ENCODE measurements at regions not wholly inside any gene's neighbourhood (a gene's known extent, or its start where the extent isn't known, plus 50 kb on each side); places are given as distances from the start of the nearest gene placed in this dataset.

- TF ChIP-seq ZNF512 (tag; IDR thresholded peaks at IDR 0.05): no peak
- no peak for TF ChIP-seq RBM17 (IDR thresholded peaks at IDR 0.05; ENCODE audit: borderline replicate concordance, low read depth, low read length)
- no peak for TF ChIP-seq CUX1 (CRISPR knock-in tag; IDR thresholded peaks at IDR 0.05)
- TF ChIP-seq C11orf30 (IDR thresholded peaks at IDR 0.05; ENCODE audit: low read depth): peak; percentile 71
- TF ChIP-seq PRDM10 (IDR thresholded peaks at IDR 0.05; ENCODE audit: partially characterized antibody): peak; percentile 9
- TF ChIP-seq ZBTB11 (CRISPR knock-in tag; IDR thresholded peaks at IDR 0.05): no peak
- TF ChIP-seq SRSF7 (optimal IDR thresholded peaks at IDR 0.05; ENCODE audit: low read depth, low read length): no peak
- no peak for TF ChIP-seq ZNF511 (CRISPR knock-in tag; IDR thresholded peaks at IDR 0.05)
Measured at GRCh38 chr2:215489288-215489848, 53.5 kb upstream of the FN1 start (continued).
